Mucosa of gallbladder (tissue), 1 donor: ENCODE measurements at regions not wholly inside any gene's neighbourhood (a gene's known extent, or its start where the extent isn't known, plus 50 kb on each side); places are given as distances from the start of the nearest gene placed in this dataset.
A peak's percentile ranks its signal among the peaks of the same experiment; 100 is the strongest.

Experiments used
- DNase-seq: peaks from one replicate; pipeline ENCODE4 v3.0.0-alpha.2; 2020; ENCODE audit warnings: low spot score
- donor health status: DM: no; HTN: no; CAD: no.

- no peak for DNase-seq
These were observed 109.2 kb upstream of the ADGRF1 start for GRCh38 chr6:47151232-47151898.

- DNase-seq, result no peak
These were observed 107.4 kb upstream of the ADGRF1 start for GRCh38 chr6:47149554-47149953.

GRCh38 chr6:47149066-47149465 is 106.9 kb upstream of the ADGRF1 start:
- no peak for DNase-seq

- no peak for DNase-seq
These were observed 105.8 kb upstream of the ADGRF1 start for GRCh38 chr6:47147836-47148344.

- no peak for DNase-seq
These were observed 105.1 kb upstream of the ADGRF1 start for GRCh38 chr6:47147175-47147727.

GRCh38 chr6:47146431-47147174 is 104.5 kb upstream of the ADGRF1 start:
- DNase-seq, result no peak

GRCh38 chr6:47145212-47145611 is 103.1 kb upstream of the ADGRF1 start:
- no peak for DNase-seq

- DNase-seq, result no peak
These were observed 102.2 kb upstream of the ADGRF1 start for GRCh38 chr6:47144306-47144705.

GRCh38 chr6:47141963-47142362 is 99.8 kb upstream of the ADGRF1 start:
- DNase-seq, result no peak

- no peak for DNase-seq
These were observed 99.0 kb upstream of the ADGRF1 start for GRCh38 chr6:47141171-47141570.

GRCh38 chr6:47138046-47138445 is 95.9 kb upstream of the ADGRF1 start:
- no peak for DNase-seq

GRCh38 chr6:47137073-47137472 is 94.9 kb upstream of the ADGRF1 start:
- DNase-seq, result no peak

- DNase-seq, result no peak
These were observed 93.6 kb upstream of the ADGRF1 start for GRCh38 chr6:47135772-47136171.

GRCh38 chr6:47134476-47135189 is 92.5 kb upstream of the ADGRF1 start:
- no peak for DNase-seq

GRCh38 chr6:47133230-47134000 is 91.3 kb upstream of the ADGRF1 start:
- no peak for DNase-seq

- no peak for DNase-seq
These were observed 90.6 kb upstream of the ADGRF1 start for GRCh38 chr6:47132724-47133123.

GRCh38 chr6:47131773-47132172 is 89.6 kb upstream of the ADGRF1 start:
- no peak for DNase-seq

- no peak for DNase-seq
These were observed 88.0 kb upstream of the ADGRF1 start for GRCh38 chr6:47130086-47130485.

- DNase-seq, result no peak
These were observed 87.0 kb upstream of the ADGRF1 start for GRCh38 chr6:47129129-47129528.

GRCh38 chr6:47126647-47127391 is 84.7 kb upstream of the ADGRF1 start:
- DNase-seq, result peak; percentile 47

- DNase-seq, result no peak
These were observed 76.5 kb upstream of the ADGRF1 start for GRCh38 chr6:47118611-47119010.
